ENCODE measurements at regions not wholly inside any gene's neighbourhood (a gene's known extent, or its start where the extent isn't known, plus 50 kb on each side); places are given as distances from the start of the nearest gene placed in this dataset.
"Not testable (repeated sequence)": the region's sequence is repeated elsewhere in the genome, so short reads cannot be mapped to it uniquely, and the experiment has no call there.

GRCh38 chr10:28354511-28354910 lies 51.6 kb upstream of the MPP7 start:
- DNase-seq (ENCODE audit: low read depth), result no peak

- DNase-seq (ENCODE audit: low read depth), result no peak
Measured at GRCh38 chr10:28355376-28355775, 52.5 kb upstream of the MPP7 start.

GRCh38 chr10:28359334-28359733 lies 56.5 kb upstream of the MPP7 start:
- DNase-seq (ENCODE audit: low read depth), result peak; percentile 6

- no peak for DNase-seq (ENCODE audit: low read depth)
Measured at GRCh38 chr10:28360175-28360574, 57.3 kb upstream of the MPP7 start.

GRCh38 chr10:28363376-28363775 lies 60.5 kb upstream of the MPP7 start:
- DNase-seq (ENCODE audit: low read depth), result no peak

- no peak for DNase-seq (ENCODE audit: low read depth)
Measured at GRCh38 chr10:28365840-28366239, 63.0 kb upstream of the MPP7 start.

- no peak for DNase-seq (ENCODE audit: low read depth)
Measured at GRCh38 chr10:28366994-28367393, 64.1 kb upstream of the MPP7 start.

- no peak for DNase-seq (ENCODE audit: low read depth)
Measured at GRCh38 chr10:28367413-28367812, 64.5 kb upstream of the MPP7 start.

GRCh38 chr10:28367929-28368484 lies 65.1 kb upstream of the MPP7 start:
- DNase-seq (ENCODE audit: low read depth), result peak; percentile 6

- DNase-seq (ENCODE audit: low read depth), result no peak
Measured at GRCh38 chr10:28370107-28370835, 67.4 kb upstream of the MPP7 start.

- DNase-seq (ENCODE audit: low read depth), result not testable (repeated sequence)
Measured at GRCh38 chr10:28371638-28372037, 68.8 kb upstream of the MPP7 start.

GRCh38 chr10:28374036-28374435 lies 71.2 kb upstream of the MPP7 start:
- DNase-seq (ENCODE audit: low read depth), result no peak

GRCh38 chr10:28375399-28376354 lies 72.8 kb upstream of the MPP7 start:
- peak; percentile 8 for DNase-seq (ENCODE audit: low read depth)

- no peak for DNase-seq (ENCODE audit: low read depth)
Measured at GRCh38 chr10:28378986-28379585, 76.2 kb upstream of the MPP7 start.

- no peak for DNase-seq (ENCODE audit: low read depth)
Measured at GRCh38 chr10:28381466-28381865, 78.6 kb upstream of the MPP7 start.

GRCh38 chr10:28381903-28382347 lies 79.1 kb upstream of the MPP7 start:
- DNase-seq (ENCODE audit: low read depth), result peak; percentile 89

- DNase-seq (ENCODE audit: low read depth), result no peak
Measured at GRCh38 chr10:28382525-28383269, 79.8 kb upstream of the MPP7 start.

- DNase-seq (ENCODE audit: low read depth), result no peak
Measured at GRCh38 chr10:28384557-28384956, 81.7 kb upstream of the MPP7 start.

- no peak for DNase-seq (ENCODE audit: low read depth)
Measured at GRCh38 chr10:28385748-28386502, 83.1 kb upstream of the MPP7 start.

- DNase-seq (ENCODE audit: low read depth), result no peak
Measured at GRCh38 chr10:28386503-28386868, 83.6 kb upstream of the MPP7 start.

- DNase-seq (ENCODE audit: low read depth), result no peak
Measured at GRCh38 chr10:28387140-28387539, 84.3 kb upstream of the MPP7 start.
